Mucosa of rectum (tissue), 2 donors: ENCODE measurements at regions not wholly inside any gene's neighbourhood (a gene's known extent, or its start where the extent isn't known, plus 50 kb on each side); places are given as distances from the start of the nearest gene placed in this dataset.

Experiments used
- H3K27ac ChIP-seq, 2 donors: one replicate each; pipeline ENCODE4 v1.7.0; 2013; ENCODE audit warnings: inconsistent platforms in 2 of 2, low read depth in 2 of 2, low read length in 2 of 2
- H3K27me3 ChIP-seq, 2 donors: one replicate each; pipeline ENCODE4 v1.7.0; 2013; ENCODE audit warnings: low read length in 2 of 2; ENCODE audit not compliant: control insufficient read depth in 2 of 2, insufficient read depth in 2 of 2
- H3K36me3 ChIP-seq, 2 donors: one replicate each; pipeline ENCODE4 v1.7.0; 2013; ENCODE audit warnings: low read length in 2 of 2; ENCODE audit not compliant: control insufficient read depth in 2 of 2, insufficient read depth in 2 of 2
- H3K4me1 ChIP-seq, 2 donors: one replicate each; pipeline ENCODE4 v1.7.0; 2013; ENCODE audit warnings: low read length in 2 of 2, mild to moderate bottlenecking in 1 of 2; ENCODE audit not compliant: control insufficient read depth in 2 of 2, insufficient read depth in 2 of 2
- H3K4me3 ChIP-seq, 2 donors: one replicate each; pipeline ENCODE4 v1.7.0; 2013; ENCODE audit warnings: low read length in 2 of 2
- H3K9ac ChIP-seq, 2 donors: one replicate each; pipeline ENCODE4 v1.7.0; 2013; ENCODE audit warnings: low read length in 2 of 2, low read depth in 1 of 2, mild to moderate bottlenecking in 1 of 2
- H3K9me3 ChIP-seq, 2 donors: one replicate each; pipeline ENCODE4 v1.7.0; 2013; ENCODE audit warnings: low read length in 2 of 2; ENCODE audit not compliant: control insufficient read depth in 2 of 2
- donor health status: healthy.
- donor health status: Normal muscosa, but diverticular disease.

- Histone ChIP-seq H3K36me3 (no peaks in the 10 kb centered on the region), H3K4me1 (no peaks in the 10 kb centered on the region), H3K4me3 (no peak overlapping the region), H3K27ac (no peak overlapping the region), H3K9ac (no peak overlapping the region), H3K27me3 (peaks cover 8 to 13% of the 10 kb centered on the region in 2 donors), H3K9me3 (no peaks in the 10 kb centered on the region)
These were observed 78.1 kb upstream of the GPM6B start for GRCh38 chrX:13894888-13895565.

- Histone ChIP-seq H3K4me1 (no peaks in the 10 kb centered on the region), H3K9me3 (no peaks in the 10 kb centered on the region), H3K36me3 (no peaks in the 10 kb centered on the region), H3K27me3 (peaks cover 8 to 13% of the 10 kb centered on the region in 2 donors), H3K27ac (no peak overlapping the region), H3K4me3 (no peak overlapping the region), H3K9ac (no peak overlapping the region)
These were observed 76.9 kb upstream of the GPM6B start for GRCh38 chrX:13893826-13894225.

GRCh38 chrX:13892856-13893255 is 76.0 kb upstream of the GPM6B start:
- no peak overlapping the region for H3K9ac ChIP-seq
- no peak overlapping the region for H3K27ac ChIP-seq
- no peak overlapping the region for H3K4me3 ChIP-seq
- H3K27me3 ChIP-seq: peaks cover 8 to 9% of the 10 kb centered on the region in 2 donors
- H3K4me1 ChIP-seq: no peaks in the 10 kb centered on the region
- no peaks in the 10 kb centered on the region for H3K36me3 ChIP-seq
- H3K9me3 ChIP-seq: no peaks in the 10 kb centered on the region

- H3K27ac ChIP-seq: no peak overlapping the region
- no peaks in the 10 kb centered on the region for H3K36me3 ChIP-seq
- H3K27me3 ChIP-seq: peaks cover 13 to 14% of the 10 kb centered on the region in 2 donors
- no peaks in the 10 kb centered on the region for H3K4me1 ChIP-seq
- H3K9me3 ChIP-seq: no peaks in the 10 kb centered on the region
- H3K4me3 ChIP-seq: no peak overlapping the region
- H3K9ac ChIP-seq: no peak overlapping the region
These were observed 74.7 kb upstream of the GPM6B start for GRCh38 chrX:13891377-13892140.

- H3K27me3 ChIP-seq: peaks cover 13 to 14% of the 10 kb centered on the region in 2 donors
These were observed 73.9 kb upstream of the GPM6B start for GRCh38 chrX:13890806-13891205.

GRCh38 chrX:13888284-13888683 is 71.4 kb upstream of the GPM6B start:
- Histone ChIP-seq H3K4me1 (no peaks in the 10 kb centered on the region), H3K27ac (no peak overlapping the region), H3K4me3 (no peak overlapping the region), H3K27me3 (peaks cover 7 to 14% of the 10 kb centered on the region in 2 donors), H3K9me3 (no peaks in the 10 kb centered on the region), H3K36me3 (no peaks in the 10 kb centered on the region), H3K9ac (no peak overlapping the region)

More at GRCh38 chrX:13890806-13891205, 73.9 kb upstream of the GPM6B start:
- Histone ChIP-seq H3K4me1 (no peaks in the 10 kb centered on the region), H3K36me3 (no peaks in the 10 kb centered on the region), H3K27ac (no peak overlapping the region), H3K4me3 (no peak overlapping the region), H3K9ac (no peak overlapping the region), H3K9me3 (no peaks in the 10 kb centered on the region)

- H3K27ac ChIP-seq: no peak overlapping the region
These were observed 68.7 kb upstream of the GPM6B start for GRCh38 chrX:13885591-13885990.

GRCh38 chrX:13876652-13877051 is 59.8 kb upstream of the GPM6B start:
- H3K4me3 ChIP-seq: no peak overlapping the region
- H3K27ac ChIP-seq: no peak overlapping the region
- no peaks in the 10 kb centered on the region for H3K9me3 ChIP-seq
- peaks cover 5 to 22% of the 10 kb centered on the region in 2 donors for H3K27me3 ChIP-seq
- H3K4me1 ChIP-seq: no peaks in the 10 kb centered on the region
- no peaks in the 10 kb centered on the region for H3K36me3 ChIP-seq
- no peak overlapping the region for H3K9ac ChIP-seq

More at GRCh38 chrX:13885591-13885990, 68.7 kb upstream of the GPM6B start:
- no peaks in the 10 kb centered on the region for H3K36me3 ChIP-seq
- H3K4me1 ChIP-seq: no peaks in the 10 kb centered on the region
- peaks cover 3 to 11% of the 10 kb centered on the region in 2 donors for H3K27me3 ChIP-seq
- H3K9ac ChIP-seq: no peak overlapping the region
- no peaks in the 10 kb centered on the region for H3K9me3 ChIP-seq
- H3K4me3 ChIP-seq: no peak overlapping the region

- Histone ChIP-seq H3K9me3 (no peaks in the 10 kb centered on the region), H3K4me3 (no peak overlapping the region), H3K36me3 (no peaks in the 10 kb centered on the region), H3K4me1 (no peaks in the 10 kb centered on the region), H3K9ac (no peak overlapping the region), H3K27me3 (peaks cover 5 to 23% of the 10 kb centered on the region in 2 donors), H3K27ac (no peak overlapping the region)
These were observed 58.7 kb upstream of the GPM6B start for GRCh38 chrX:13875572-13875971.

- Histone ChIP-seq H3K27ac (no peak overlapping the region), H3K27me3 (peaks cover 13 to 20% of the 10 kb centered on the region in 2 donors), H3K9me3 (no peaks in the 10 kb centered on the region)
These were observed 51.7 kb upstream of the GPM6B start for GRCh38 chrX:13868591-13868990.

More at GRCh38 chrX:13868591-13868990, 51.7 kb upstream of the GPM6B start:
- H3K9ac ChIP-seq: no peak overlapping the region
- no peak overlapping the region for H3K4me3 ChIP-seq
- no peaks in the 10 kb centered on the region for H3K4me1 ChIP-seq
- H3K36me3 ChIP-seq: no peaks in the 10 kb centered on the region
